ENCODE measurements at regions not wholly inside any gene's neighbourhood (a gene's known extent, or its start where the extent isn't known, plus 50 kb on each side); places are given as distances from the start of the nearest gene placed in this dataset.

GRCh38 chr18:60153376-60153775 lies 219.2 kb downstream of the MC4R start:
- H3K4me1 ChIP-seq, result no peaks in the 10 kb centered on the region
- H3K4me3 ChIP-seq, result no peak overlapping the region
- DNase-seq (ENCODE audit: low spot score in 2 of 2), result no peak
- no peak for TF ChIP-seq POLR2AphosphoS5 (IDR thresholded peaks at IDR 0.05)
- no peak for TF ChIP-seq CTCF (IDR thresholded peaks at IDR 0.05)
- no peak for TF ChIP-seq POLR2A (IDR thresholded peaks at IDR 0.05)
- no peak for TF ChIP-seq EP300 (IDR thresholded peaks at IDR 0.05)
- H3K27me3 ChIP-seq, result no peaks in the 10 kb centered on the region
- 91% methylated on average over 3 of the region's 3 CpGs for WGBS
- no peak overlapping the region for H3K27ac ChIP-seq
- no peaks in the 10 kb centered on the region for H3K9me3 ChIP-seq
- no peaks in the 10 kb centered on the region for H3K36me3 ChIP-seq

DNA sequence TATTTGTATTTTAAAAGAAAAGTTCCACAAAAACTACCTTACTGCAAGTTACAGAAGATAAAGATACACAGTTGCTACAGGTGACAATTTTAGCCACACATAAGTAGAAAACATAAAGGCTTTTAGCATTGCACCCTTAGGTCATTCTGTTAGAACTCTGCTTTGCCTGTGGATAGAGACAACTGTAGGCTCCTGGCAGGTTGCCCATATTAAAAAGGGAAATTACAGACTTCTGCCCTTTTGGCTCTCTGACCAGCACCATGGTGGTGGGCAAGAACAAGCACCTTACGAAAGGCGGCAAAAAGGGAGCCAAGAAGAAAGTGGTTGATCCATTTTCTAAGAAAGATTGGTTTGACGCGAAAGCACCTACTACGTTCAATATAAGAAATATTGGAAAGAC lies 223.3 kb downstream of the MC4R start:
- WGBS, result 92% methylated on average over 5 of the region's 5 CpGs
- no peaks in the 10 kb centered on the region for H3K4me1 ChIP-seq
- no peaks in the 10 kb centered on the region for H3K9me3 ChIP-seq
- no peak for DNase-seq (ENCODE audit: low spot score in 2 of 2)
- H3K4me3 ChIP-seq, result no peak overlapping the region
- H3K27ac ChIP-seq, result no peak overlapping the region
- no peak for TF ChIP-seq EP300 (IDR thresholded peaks at IDR 0.05)
- no peak for TF ChIP-seq POLR2AphosphoS5 (IDR thresholded peaks at IDR 0.05)
- H3K27me3 ChIP-seq, result no peaks in the 10 kb centered on the region
- H3K36me3 ChIP-seq, result no peaks in the 10 kb centered on the region

DNA sequence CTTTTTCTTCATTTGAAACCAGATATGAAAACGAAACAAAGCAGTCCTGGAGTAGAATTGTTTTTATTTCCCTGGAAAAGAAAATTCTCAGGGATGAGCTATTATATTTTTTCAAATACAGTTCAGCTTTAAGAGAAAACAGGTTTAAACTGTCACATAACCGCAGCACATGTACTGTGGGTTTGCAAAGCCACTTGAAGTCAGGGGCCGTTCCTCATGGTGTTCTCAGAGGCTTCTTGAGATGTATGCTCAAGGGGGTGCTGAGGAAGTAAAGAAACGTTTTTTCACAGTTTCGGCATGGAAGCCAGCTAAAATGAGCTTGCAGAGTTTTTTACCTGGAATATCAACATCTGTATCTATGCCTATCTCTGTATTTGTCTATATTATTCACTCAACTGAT lies 225.3 kb downstream of the MC4R start:
- Histone ChIP-seq H3K4me3 (no peak overlapping the region), H3K9me3 (no peaks in the 10 kb centered on the region), H3K27me3 (no peaks in the 10 kb centered on the region), H3K27ac (no peak overlapping the region), H3K4me1 (no peaks in the 10 kb centered on the region), H3K36me3 (no peaks in the 10 kb centered on the region)
- 49% methylated on average over 5 of the region's 5 CpGs for WGBS
- no peak for DNase-seq (ENCODE audit: low spot score in 2 of 2)
- TF ChIP-seq CTCF (IDR thresholded peaks at IDR 0.05), result no peak
- no peak for TF ChIP-seq POLR2AphosphoS5 (IDR thresholded peaks at IDR 0.05)
- TF ChIP-seq POLR2A (IDR thresholded peaks at IDR 0.05), result no peak
- no peak for TF ChIP-seq EP300 (IDR thresholded peaks at IDR 0.05)

- TF ChIP-seq POLR2AphosphoS5 (IDR thresholded peaks at IDR 0.05) (no peak), POLR2A (IDR thresholded peaks at IDR 0.05) (no peak), CTCF (IDR thresholded peaks at IDR 0.05) (no peak), EP300 (IDR thresholded peaks at IDR 0.05) (no peak)
- Histone ChIP-seq H3K27ac (no peak overlapping the region), H3K4me1 (no peaks in the 10 kb centered on the region), H3K36me3 (no peaks in the 10 kb centered on the region), H3K9me3 (no peaks in the 10 kb centered on the region), H3K27me3 (no peaks in the 10 kb centered on the region), H3K4me3 (no peak overlapping the region)
- no peak for DNase-seq (ENCODE audit: low spot score in 2 of 2)
- WGBS, result 89% methylated on average over 11 of the region's 11 CpGs
These were observed 226.2 kb downstream of the MC4R start for GRCh38 chr18:60146220-60146960.

- Histone ChIP-seq H3K4me3 (no peak overlapping the region), H3K27ac (no peak overlapping the region), H3K4me1 (no peaks in the 10 kb centered on the region), H3K27me3 (no peaks in the 10 kb centered on the region), H3K36me3 (no peaks in the 10 kb centered on the region), H3K9me3 (no peaks in the 10 kb centered on the region)
- WGBS, result 91% methylated on average over 2 of the region's 2 CpGs
- no peak for DNase-seq (ENCODE audit: low spot score in 2 of 2)
- TF ChIP-seq POLR2A (IDR thresholded peaks at IDR 0.05), result no peak
- no peak for TF ChIP-seq CTCF (IDR thresholded peaks at IDR 0.05)
These were observed 226.8 kb downstream of the MC4R start for GRCh38 chr18:60145776-60146175.

DNA sequence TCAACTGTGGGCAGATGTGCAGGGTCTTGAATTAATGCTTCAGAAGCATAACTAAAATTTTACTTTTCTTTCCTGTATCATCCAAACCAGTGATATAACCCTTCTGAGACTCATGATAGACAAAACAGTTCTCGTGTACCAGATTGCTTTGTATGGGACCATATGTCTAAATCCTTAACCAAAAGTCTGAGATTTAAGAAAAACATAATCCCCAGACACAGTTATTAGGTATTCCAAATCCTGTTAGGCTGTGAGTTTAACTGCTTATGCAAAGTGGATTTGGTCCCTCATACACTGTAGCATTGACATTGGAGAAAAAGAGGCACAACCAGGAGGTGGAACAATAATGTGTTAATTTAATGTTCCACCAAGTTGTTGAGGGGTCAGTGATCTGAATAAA lies 235.0 kb downstream of the PMAIP1 start:
- WGBS, result 100% methylated on average over 1 of the region's 1 CpG
- TF ChIP-seq CTCF (IDR thresholded peaks at IDR 0.05) (no peak), POLR2A (IDR thresholded peaks at IDR 0.05) (no peak), POLR2AphosphoS5 (IDR thresholded peaks at IDR 0.05) (no peak), EP300 (IDR thresholded peaks at IDR 0.05) (no peak)
- no peaks in the 10 kb centered on the region for H3K9me3 ChIP-seq
- no peaks in the 10 kb centered on the region for H3K4me1 ChIP-seq
- no peak for DNase-seq (ENCODE audit: low spot score in 2 of 2)
- no peaks in the 10 kb centered on the region for H3K27me3 ChIP-seq
- no peaks in the 10 kb centered on the region for H3K36me3 ChIP-seq
- H3K27ac ChIP-seq, result no peak overlapping the region
- no peak overlapping the region for H3K4me3 ChIP-seq

All from suprapubic skin (tissue), 4 donors.